ENCODE measurements at regions not wholly inside any gene's neighbourhood (a gene's known extent, or its start where the extent isn't known, plus 50 kb on each side); places are given as distances from the start of the nearest gene placed in this dataset.

- H3K9me3 ChIP-seq (ENCODE audit: control insufficient read depth, insufficient read depth, low read length) = no peaks in the 10 kb centered on the region
- no peak overlapping the region for H2BK15ac ChIP-seq (ENCODE audit: low read depth, low read length)
- no peak overlapping the region for H3K56ac ChIP-seq (ENCODE audit: extremely low read depth, insufficient read depth, low read length)
- H2BK5ac ChIP-seq (ENCODE audit: low read depth, low read length, poor library complexity, severe bottlenecking) = no peak overlapping the region
- no peak overlapping the region for H3K18ac ChIP-seq (ENCODE audit: low read depth, low read length)
- intact Hi-C loops (cut with micrococcal nuclease) = no loop called here
- no CpG with 5 or more reads among the region's 2 CpGs for WGBS, 2 experiments (ENCODE audit: extremely low coverage in 2 of 2, insufficient read length in 1 of 2)
- no peak overlapping the region for H4K5ac ChIP-seq (ENCODE audit: low read depth, low read length)
- no peak overlapping the region for H3K4me3 ChIP-seq (ENCODE audit: insufficient read depth, low read depth, low read length)
- ChIA-PET CTCF (no interaction called here), POLR2A (ENCODE audit: unreplicated experiment) (no interaction called here)
- no peak overlapping the region for H3K14ac ChIP-seq (replicated peaks; ENCODE audit: low read depth, low read length)
- peaks cover 1% of the 10 kb centered on the region for H3K27me3 ChIP-seq (ENCODE audit: control insufficient read depth, insufficient read depth, low read length)
- no TSS peak for BruUV-seq (replicated peaks)
- H3K4me2 ChIP-seq (ENCODE audit: low read depth, low read length) = no peak overlapping the region
- no peak overlapping the region for H3K23ac ChIP-seq (ENCODE audit: low read depth, low read length)
- ATAC-seq (ENCODE audit: low read depth) = no peak
- no peaks in the 10 kb centered on the region for H3K36me3 ChIP-seq (ENCODE audit: control insufficient read depth, insufficient read depth, low read length)
- no peak overlapping the region for H3K27ac ChIP-seq (ENCODE audit: insufficient read depth, low read length)
- in situ Hi-C loops (cut with MboI; ENCODE audit: low sequenced_read_pairs) = no loop called here
- no peak for DNase-seq
- no peak overlapping the region for H4K8ac ChIP-seq (ENCODE audit: low read depth in 2 of 2, low read length in 2 of 2)
- H3K4ac ChIP-seq (ENCODE audit: low read depth, low read length) = no peak overlapping the region
- H4K20me1 ChIP-seq (ENCODE audit: insufficient read depth, low read length) = no peaks in the 10 kb centered on the region
- no peak overlapping the region for H2BK120ac ChIP-seq (ENCODE audit: low read depth, low read length)
- H2BK20ac ChIP-seq (ENCODE audit: low read depth, low read length) = no peak overlapping the region
- no peaks in the 10 kb centered on the region for H3K4me1 ChIP-seq (ENCODE audit: control insufficient read depth, insufficient read depth, low read length)
- H3K9ac ChIP-seq (ENCODE audit: low read depth, low read length) = no peak overlapping the region
- H2AFZ ChIP-seq (replicated peaks; ENCODE audit: low read length, poor library complexity) = no peak overlapping the region
- H2AK5ac ChIP-seq (ENCODE audit: low read depth, low read length) = no peak overlapping the region
- H2AK9ac ChIP-seq (replicated peaks; ENCODE audit: low read depth, low read length, poor library complexity) = no peak overlapping the region
- dilution Hi-C loops (cut with HindIII; ENCODE audit: low sequenced_read_pairs, unreplicated experiment) = no loop called here
- no peaks in the 10 kb centered on the region for H3K79me1 ChIP-seq (ENCODE audit: low read depth in 1 of 2, low read length in 2 of 2)
- TF ChIP-seq MAZ (IDR thresholded peaks at IDR 0.05; ENCODE audit: borderline replicate concordance, low read depth, low read length) = no peak
- TF ChIP-seq, protein P1, sequence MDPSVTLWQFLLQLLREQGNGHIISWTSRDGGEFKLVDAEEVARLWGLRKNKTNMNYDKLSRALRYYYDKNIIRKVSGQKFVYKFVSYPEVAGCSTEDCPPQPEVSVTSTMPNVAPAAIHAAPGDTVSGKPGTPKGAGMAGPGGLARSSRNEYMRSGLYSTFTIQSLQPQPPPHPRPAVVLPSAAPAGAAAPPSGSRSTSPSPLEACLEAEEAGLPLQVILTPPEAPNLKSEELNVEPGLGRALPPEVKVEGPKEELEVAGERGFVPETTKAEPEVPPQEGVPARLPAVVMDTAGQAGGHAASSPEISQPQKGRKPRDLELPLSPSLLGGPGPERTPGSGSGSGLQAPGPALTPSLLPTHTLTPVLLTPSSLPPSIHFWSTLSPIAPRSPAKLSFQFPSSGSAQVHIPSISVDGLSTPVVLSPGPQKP (IDR thresholded peaks at IDR 0.05; ENCODE audit: borderline replicate concordance, low read depth, low read length) = no peak
- H4K91ac ChIP-seq (ENCODE audit: insufficient read depth, low read depth, low read length) = no peak overlapping the region
- H3K9me1 ChIP-seq (ENCODE audit: insufficient read depth, low read length) = no peaks in the 10 kb centered on the region
These were observed 140.1 kb upstream of the MRPS22 start for GRCh38 chr3:139203752-139204151.

Measured in IMR-90 (cell line).